ENCODE measurements at regions not wholly inside any gene's neighbourhood (a gene's known extent, or its start where the extent isn't known, plus 50 kb on each side); places are given as distances from the start of the nearest gene placed in this dataset.

- TF ChIP-seq, protein P1, sequence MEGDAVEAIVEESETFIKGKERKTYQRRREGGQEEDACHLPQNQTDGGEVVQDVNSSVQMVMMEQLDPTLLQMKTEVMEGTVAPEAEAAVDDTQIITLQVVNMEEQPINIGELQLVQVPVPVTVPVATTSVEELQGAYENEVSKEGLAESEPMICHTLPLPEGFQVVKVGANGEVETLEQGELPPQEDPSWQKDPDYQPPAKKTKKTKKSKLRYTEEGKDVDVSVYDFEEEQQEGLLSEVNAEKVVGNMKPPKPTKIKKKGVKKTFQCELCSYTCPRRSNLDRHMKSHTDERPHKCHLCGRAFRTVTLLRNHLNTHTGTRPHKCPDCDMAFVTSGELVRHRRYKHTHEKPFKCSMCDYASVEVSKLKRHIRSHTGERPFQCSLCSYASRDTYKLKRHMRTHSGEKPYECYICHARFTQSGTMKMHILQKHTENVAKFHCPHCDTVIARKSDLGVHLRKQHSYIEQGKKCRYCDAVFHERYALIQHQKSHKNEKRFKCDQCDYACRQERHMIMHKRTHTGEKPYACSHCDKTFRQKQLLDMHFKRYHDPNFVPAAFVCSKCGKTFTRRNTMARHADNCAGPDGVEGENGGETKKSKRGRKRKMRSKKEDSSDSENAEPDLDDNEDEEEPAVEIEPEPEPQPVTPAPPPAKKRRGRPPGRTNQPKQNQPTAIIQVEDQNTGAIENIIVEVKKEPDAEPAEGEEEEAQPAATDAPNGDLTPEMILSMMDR (IDR thresholded peaks at IDR 0.05), result no peak
- TF ChIP-seq POLR2A (IDR thresholded peaks at IDR 0.05) (no peak), POLR2AphosphoS5 (IDR thresholded peaks at IDR 0.05) (no peak)
Measured at GRCh38 chr3:189459231-189459630, 172.0 kb upstream of the TP63 start.
